ENCODE measurements at regions not wholly inside any gene's neighbourhood (a gene's known extent, or its start where the extent isn't known, plus 50 kb on each side); places are given as distances from the start of the nearest gene placed in this dataset.
A peak's percentile ranks its signal among the peaks of the same experiment; 100 is the strongest.

DNA sequence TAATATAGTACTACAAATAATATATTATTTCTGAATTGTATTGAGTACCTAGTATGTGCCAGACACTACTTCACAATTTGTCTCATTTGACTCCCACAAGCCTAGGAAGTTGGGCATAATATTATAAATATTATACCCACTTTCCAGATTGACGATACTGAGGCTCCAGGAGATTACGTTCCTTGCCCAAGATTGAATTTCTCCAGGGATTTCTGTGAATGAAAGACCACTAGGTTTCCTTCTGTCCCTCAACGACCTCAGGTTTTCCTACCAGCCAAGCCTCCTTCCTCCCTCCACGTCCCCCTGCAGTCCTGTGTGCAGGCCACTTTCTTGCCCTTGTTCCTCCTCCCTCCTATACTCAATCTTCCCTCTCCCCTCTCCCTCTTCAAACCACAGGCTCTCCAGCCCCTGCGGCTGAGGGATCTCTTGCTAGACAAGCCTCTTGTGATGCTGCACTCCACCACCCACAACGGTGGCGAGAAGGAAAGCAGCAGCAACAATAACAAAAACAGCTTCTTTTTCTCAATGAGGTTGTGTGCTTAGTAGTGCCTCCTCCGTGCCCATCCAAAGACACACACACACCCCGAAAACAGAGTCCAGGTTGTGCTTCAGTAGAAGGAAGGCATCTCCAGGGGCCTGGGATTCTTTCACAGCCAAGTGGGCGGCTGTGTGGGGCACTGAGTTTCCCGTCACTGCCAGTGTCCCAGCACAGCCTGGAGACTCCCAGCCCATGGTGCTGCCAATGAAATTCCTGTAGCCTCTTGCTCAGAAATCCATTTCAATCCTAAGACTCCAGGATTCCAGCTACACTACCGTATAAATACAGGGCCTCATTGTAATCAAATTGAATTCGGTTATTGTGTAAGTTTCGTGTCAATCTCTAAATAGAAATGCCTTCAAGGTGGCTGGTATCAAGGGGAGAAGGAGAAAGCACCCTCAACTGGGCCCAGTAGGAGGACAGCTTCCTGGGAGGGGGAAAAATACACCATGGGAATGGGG, 94.4 kb downstream of the NCR2 start:
- DNase-seq (ENCODE audit: low spot score): no peak

DNA sequence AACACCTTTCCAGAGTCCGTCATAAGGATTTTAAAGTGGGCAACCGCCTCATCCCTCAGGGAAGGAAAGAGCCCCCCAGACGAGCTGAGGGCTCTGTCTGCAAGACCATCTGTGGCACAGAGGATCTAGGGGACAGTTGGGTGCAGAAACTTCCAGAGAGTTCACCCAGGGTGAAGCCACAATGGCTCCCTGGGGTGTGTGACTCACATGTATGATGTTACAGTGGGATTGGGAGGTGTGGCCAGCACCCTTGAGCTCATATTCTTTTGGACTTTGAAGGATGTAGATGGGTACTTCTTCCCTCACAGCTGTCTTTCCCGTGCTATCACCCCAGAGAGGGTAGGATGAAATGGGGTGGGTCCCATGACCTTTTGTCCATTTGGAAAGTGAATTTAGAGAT, 95.5 kb downstream of the NCR2 start:
- no peak for DNase-seq (ENCODE audit: low spot score)

DNA sequence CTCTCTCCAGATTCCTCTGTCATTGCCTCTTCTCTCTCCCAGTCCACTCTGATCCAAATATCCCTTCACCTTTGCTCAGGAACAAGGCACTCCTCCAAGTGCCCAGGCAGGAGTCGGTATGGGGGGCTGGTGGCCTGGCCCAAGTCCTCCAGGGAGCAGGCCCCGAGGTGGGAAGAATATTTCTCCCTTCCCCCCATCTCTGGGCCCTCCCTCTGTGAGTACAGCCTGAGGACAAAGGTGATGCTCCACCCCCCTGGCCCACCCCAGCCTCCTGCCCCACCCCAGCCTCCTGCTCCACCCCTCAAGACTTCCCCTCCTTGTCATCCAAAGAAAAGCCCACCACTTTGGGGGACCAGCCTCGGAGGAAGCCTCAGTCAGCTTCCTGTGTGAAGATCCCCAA, 96.9 kb downstream of the NCR2 start:
- no peak for DNase-seq (ENCODE audit: low spot score)

DNA sequence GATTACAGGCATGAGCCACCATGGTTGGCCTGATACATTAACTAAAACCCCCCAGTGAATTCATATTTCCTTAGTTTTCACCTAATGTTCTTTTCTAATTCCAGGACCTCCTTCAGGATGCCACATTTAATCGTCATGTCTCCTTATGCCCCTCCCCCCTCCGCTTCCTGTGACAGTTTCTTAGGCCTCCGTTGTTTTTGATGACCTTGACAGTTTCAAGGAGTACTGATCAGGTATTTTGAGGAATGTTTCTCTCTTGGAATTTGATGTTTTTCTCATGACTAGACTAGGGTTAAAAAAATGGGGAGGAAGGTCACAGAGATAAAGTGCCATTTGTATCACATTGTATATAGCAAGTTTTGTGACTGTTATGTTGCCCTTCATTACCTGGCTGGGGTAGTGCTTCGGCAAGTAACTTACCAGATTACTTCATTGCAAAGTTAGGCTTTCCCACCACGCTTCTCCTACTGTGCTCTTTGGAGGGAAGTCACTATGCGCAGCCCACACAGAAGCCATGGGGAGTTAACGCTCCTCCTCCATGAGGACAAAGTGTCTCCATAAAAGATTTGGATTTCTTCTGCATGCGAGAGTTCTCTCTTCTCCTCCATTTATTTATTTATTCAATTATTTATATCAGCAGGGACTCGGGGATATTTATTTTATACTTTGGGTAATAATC, 99.5 kb downstream of the NCR2 start:
- no peak for DNase-seq (ENCODE audit: low spot score)

- no peak for DNase-seq (ENCODE audit: low spot score)
Observed at GRCh38 chr6:41437604-41438003, 102.2 kb downstream of the NCR2 start.

GRCh38 chr6:41438746-41439145, 103.3 kb downstream of the NCR2 start:
- no peak for DNase-seq (ENCODE audit: low spot score)

- peak; percentile 21 for DNase-seq (ENCODE audit: low spot score)
Observed at GRCh38 chr6:41439524-41440418, 104.4 kb downstream of the NCR2 start.

DNA sequence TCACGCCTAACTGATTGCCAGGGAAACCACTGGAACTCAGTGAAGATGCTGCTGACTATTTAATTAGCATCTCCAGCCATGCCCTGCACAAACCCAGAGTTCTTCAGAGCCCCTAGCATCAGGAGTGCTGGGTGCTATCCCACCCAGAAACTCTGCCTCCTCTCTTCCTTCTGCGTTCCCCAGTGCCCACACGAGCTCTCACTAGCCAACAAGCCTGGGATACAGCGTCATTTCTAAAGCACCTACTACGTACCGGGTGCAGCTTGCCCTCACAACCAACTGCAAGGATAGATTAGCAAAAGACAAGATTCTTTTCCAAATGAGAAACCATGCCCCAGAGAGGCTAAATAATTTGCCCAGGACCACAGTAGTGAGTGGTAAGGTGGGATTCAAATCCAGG, 105.2 kb upstream of the FOXP4 start:
- DNase-seq (ENCODE audit: low spot score): no peak

- DNase-seq (ENCODE audit: low spot score): no peak
Observed at GRCh38 chr6:41441598-41442351, 104.4 kb upstream of the FOXP4 start.

DNA sequence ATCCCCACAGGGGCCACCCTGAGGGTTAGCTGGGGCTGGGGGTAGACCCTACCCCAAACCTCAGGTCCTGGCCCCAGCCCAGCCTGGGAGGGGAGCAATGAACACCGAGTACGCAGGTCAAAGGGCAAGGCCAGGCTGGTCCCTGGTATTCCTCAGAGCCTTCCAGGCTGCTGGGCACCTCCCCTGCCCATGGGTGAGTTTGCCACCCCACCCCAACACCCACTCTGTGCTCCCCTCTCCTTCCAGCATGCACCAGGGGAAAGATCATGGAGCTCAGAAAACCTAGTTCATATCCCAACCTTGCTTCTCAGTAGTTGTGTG, 103.9 kb upstream of the FOXP4 start:
- DNase-seq (ENCODE audit: low spot score): no peak

GRCh38 chr6:41442800-41443501, 103.2 kb upstream of the FOXP4 start:
- DNase-seq (ENCODE audit: low spot score): no peak

GRCh38 chr6:41443616-41444525, 102.3 kb upstream of the FOXP4 start:
- no peak for DNase-seq (ENCODE audit: low spot score)

DNA sequence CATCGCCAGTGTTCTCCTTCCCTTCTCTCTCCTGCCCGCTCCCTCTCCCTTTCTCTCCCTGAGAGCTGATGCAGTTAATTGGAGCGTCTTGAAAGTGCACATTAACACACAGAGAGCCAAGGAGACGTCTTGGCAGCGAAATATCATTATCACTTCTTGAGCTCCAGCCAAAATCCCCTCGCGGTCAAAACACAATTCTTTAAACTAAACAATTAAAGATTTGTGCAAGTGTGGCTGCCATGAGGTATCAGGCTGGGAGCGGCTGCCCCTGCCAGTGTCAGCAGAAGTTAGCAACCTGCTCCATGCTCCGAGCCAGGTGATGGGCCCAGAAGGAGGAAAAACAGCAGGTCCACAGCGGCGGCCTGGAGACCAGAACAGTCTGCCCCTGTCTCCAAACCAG, 100.9 kb upstream of the FOXP4 start:
- DNase-seq (ENCODE audit: low spot score): no peak

DNA sequence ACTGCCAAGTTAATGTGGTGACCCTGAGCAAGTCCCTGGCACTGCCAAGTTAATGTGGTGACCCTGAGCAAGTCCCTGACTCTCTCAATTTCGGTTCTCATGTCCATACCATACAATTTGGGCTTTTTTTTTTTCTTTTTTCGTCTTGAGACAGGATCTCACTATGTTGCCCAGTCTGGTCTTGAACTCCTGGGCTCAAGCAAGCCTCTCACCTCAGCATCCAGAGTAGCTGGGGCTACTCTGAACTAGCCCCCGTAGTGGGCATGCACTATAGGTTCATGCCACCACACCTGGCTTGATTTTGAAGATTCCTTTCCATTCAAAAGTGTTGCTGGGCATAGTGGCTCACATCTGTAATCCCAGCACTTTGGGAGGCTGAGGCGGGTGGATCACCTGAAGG, 100.0 kb upstream of the FOXP4 start:
- DNase-seq (ENCODE audit: low spot score): no peak

GRCh38 chr6:41446907-41447545, 99.2 kb upstream of the FOXP4 start:
- no peak for DNase-seq (ENCODE audit: low spot score)

DNA sequence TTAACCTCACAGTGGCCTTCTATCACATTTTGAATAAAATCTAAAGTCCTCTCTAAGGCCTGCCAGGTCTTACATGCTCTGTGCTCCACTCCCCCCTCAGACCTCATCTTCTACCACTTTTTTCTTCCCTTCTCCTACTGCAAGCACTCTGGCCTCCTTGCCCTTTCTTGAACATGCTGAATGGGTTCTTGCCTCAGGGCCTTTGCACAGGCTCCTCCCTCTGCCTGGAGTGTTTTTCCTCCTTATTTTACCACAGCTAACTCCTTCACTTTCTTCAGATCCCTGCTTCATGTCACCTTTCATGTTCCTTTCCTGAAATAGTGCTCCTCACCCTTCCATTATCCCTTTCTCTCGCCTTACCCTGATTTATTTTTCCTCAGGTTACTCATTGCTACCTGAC, 97.9 kb upstream of the FOXP4 start:
- DNase-seq (ENCODE audit: low spot score): no peak

- DNase-seq (ENCODE audit: low spot score): no peak
Observed at GRCh38 chr6:41449399-41450245, 96.6 kb upstream of the FOXP4 start.

DNA sequence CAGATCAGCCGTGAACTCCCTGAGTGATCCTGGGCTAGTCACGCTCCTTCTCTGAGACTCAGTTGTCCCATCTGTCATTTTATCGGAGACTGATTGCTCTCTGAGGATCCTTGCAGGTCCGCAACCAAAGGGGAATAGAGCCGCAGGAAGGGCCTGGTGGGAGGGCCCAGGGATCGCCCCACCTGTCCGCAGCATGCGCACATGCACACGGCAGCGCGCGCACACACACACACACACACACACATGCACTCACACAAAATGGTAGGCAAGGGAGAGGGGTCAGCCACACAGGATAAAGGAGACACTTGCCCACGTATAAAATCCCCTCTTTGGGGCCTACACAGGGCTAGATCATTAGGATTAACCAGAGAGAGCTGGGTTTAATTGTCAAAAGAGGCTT, 95.6 kb upstream of the FOXP4 start:
- DNase-seq (ENCODE audit: low spot score): no peak

DNA sequence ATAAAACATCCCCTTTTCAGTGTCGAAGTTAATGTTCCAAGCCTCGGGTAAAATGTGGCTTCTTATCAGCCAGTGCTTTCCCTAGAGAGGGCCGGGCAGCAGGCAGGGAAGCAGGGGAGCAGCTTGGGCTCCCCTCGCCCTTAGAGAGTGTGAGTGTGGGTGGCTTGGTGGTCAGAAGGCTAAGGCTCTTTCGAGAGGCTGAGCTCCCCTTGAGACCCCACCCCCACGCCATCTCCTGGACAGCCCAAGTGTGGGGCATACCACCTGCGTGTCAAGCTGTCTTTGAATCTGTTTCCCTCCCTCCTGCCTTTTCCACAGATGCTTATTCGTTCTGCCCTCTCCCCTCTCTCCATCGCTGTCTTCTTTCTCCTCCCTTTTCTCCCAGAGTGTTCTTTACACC, 95.1 kb upstream of the FOXP4 start:
- DNase-seq (ENCODE audit: low spot score): no peak

All from CD4-positive, alpha-beta T cell treated with Interleukin-2 at 100 ng/mL for 4 hours (primary cell).